ENCODE measurements at regions not wholly inside any gene's neighbourhood (a gene's known extent, or its start where the extent isn't known, plus 50 kb on each side); places are given as distances from the start of the nearest gene placed in this dataset.
A peak's percentile ranks its signal among the peaks of the same experiment; 100 is the strongest.
"Not testable (repeated sequence)": the region's sequence is repeated elsewhere in the genome, so short reads cannot be mapped to it uniquely, and the experiment has no call there.

- no peak for DNase-seq
Observed at GRCh38 chr12:59404109-59404650, 191.6 kb upstream of the SLC16A7 start.

GRCh38 chr12:59403259-59403932 lies 192.4 kb upstream of the SLC16A7 start:
- peak; percentile 59 for DNase-seq

GRCh38 chr12:59401862-59402261 lies 194.0 kb upstream of the SLC16A7 start:
- no peak for DNase-seq

DNA sequence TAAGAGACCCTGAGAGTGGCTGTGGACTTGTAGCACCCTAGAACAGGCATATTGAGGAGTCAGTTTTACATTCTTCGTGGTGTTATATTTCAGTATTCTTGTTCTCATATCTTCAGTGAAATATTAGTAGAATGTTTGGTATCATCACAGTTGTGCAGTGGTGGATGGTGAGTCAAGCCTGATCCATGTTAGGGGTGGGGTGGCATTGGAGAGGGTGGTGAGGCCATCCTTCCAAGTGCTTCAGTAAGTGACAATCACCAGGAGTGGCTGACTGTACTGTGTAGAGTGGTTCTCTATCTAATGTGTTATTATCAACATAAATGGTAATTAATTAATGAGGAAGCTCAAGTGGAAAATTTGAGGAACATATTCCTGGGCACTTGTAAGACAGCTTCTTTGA lies 197.7 kb upstream of the SLC16A7 start:
- no peak for DNase-seq

- DNase-seq: no peak
Observed at GRCh38 chr12:59396919-59397318, 198.9 kb upstream of the SLC16A7 start.

- DNase-seq: no peak
Observed at GRCh38 chr12:59396519-59396918, 199.3 kb upstream of the SLC16A7 start.

- DNase-seq: not testable (repeated sequence)
Observed at GRCh38 chr12:59395310-59395709, 200.5 kb upstream of the SLC16A7 start.

- DNase-seq: no peak
Observed at GRCh38 chr12:59393506-59393905, 202.3 kb upstream of the SLC16A7 start.

DNA sequence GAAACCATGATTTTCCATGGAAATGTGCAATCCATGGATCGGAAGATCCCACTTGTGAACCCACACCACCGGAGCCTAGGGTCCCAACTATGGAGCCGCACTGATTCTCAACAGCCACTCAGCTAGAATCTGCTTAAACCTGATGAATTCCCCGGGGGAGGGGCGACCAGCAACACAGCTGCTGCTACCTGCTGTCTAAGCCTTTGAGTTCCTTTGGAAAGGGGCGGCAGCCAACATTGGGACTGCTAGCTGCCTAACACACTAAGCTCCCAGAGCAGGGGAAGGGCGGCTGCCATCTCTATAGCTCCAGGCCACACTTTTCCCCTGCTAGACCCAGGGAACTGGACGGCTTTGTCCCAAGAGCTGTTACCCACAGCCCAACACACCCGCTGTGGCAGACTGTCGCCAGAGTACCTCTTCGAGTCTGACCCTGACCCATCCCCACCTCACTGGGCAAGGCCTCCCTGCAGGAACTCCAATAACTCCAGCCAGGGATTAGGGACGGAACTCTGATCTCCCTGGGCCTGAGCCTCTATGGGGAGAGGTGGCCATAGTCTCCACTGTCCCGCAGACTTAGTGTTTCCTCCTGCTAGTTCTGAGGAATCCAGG lies 205.8 kb upstream of the SLC16A7 start:
- DNase-seq: no peak

DNA sequence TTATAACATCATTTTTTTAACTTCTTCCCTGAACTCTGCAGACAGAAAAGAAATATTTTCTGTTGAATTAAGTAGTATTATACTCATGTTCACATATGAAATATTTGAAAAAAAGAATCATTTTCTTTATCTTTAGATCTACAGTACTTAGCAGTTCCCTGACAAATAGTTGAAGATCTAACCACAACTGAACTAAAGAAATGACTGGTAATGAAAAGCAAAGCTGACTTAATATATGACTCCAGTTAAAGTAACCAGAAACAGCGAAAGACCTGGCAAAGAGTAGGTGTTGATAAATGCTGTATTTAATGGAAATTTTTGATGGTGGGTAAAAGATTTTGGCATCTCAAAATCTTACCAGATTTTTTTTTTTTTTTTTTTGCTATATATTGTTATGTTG lies 207.1 kb upstream of the SLC16A7 start:
- no peak for DNase-seq

GRCh38 chr12:59388176-59388575 lies 207.7 kb upstream of the SLC16A7 start:
- DNase-seq: no peak

GRCh38 chr12:59386236-59386635 lies 209.6 kb upstream of the SLC16A7 start:
- no peak for DNase-seq

DNA sequence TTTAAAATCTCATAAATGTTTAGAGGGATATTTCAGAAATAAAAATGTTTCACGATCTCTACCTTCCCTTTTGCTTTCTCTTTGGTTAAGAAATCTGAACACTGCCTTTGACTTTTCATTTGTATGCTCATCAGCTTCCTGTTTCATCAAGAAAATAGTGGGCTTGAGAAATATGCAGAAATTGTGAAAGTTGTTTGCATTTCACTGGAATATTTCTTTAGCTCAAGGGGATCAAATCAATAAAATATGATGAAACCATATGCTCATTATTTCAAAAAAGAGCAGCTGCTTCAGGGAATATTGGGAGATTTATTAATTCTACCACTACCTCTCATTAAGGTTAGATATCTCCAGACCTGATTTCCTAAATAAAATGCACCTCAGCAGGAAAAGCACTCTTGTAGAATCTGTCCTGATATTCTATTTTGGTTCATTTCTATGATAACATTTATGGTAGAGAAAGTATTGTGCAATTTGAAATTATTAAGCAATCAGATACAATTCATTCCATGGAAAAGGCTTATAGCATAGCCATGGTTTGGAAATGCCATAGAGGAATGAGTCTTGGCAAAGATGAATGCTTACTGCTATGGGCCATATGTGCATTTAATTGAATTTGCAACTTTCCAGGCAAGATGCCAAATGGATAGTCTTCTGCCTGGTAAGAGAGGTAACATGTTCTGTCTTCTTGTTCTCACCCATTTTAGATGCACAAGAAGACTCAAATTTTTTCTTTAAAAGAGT lies 212.6 kb upstream of the SLC16A7 start:
- no peak for DNase-seq

DNA sequence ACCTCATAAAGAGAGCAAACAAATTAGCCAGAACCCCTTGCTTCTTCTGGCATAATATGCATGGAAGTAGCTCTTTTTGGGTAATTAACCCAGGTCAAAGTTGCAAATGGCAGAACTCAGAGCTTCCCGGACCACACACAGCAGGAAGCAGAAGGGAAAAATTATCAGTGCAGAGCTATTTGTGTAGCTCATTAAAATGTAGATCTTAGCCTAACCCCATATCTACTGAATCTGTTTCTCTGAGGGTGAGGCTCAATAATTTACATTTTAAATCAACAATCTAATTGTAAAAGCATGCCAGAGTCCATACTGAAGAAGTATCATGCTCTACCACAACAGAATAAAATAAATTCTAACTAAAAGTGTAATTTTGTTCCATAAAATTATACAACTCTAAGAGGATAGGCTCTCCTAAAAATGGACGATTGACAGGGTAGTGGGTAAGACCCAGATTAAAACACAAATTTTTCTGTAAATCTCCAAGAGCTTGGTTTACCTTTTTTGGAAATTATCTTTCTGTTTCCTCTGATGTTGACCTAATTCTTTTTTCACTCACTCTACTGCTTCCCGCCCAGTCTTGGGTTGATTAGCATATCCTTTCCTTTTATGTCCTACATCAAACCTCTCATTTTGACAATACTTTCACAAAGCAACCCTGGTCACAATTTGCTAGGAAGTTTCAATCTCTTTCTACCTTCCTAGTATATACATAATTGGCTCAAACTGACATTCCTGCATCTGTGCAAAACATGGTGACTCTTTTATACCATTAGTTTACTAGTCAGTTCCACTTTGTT lies 213.3 kb upstream of the SLC16A7 start:
- no peak for DNase-seq

- DNase-seq: no peak
Observed at GRCh38 chr12:59381106-59381505, 214.7 kb upstream of the SLC16A7 start.

- no peak for DNase-seq
Observed at GRCh38 chr12:59375633-59376032, 220.2 kb upstream of the SLC16A7 start.

GRCh38 chr12:59374783-59375182 lies 221.0 kb upstream of the SLC16A7 start:
- DNase-seq: no peak

- DNase-seq: no peak
Observed at GRCh38 chr12:59372956-59373355, 222.9 kb upstream of the SLC16A7 start.

GRCh38 chr12:59370933-59371332 lies 224.9 kb upstream of the SLC16A7 start:
- no peak for DNase-seq

DNA sequence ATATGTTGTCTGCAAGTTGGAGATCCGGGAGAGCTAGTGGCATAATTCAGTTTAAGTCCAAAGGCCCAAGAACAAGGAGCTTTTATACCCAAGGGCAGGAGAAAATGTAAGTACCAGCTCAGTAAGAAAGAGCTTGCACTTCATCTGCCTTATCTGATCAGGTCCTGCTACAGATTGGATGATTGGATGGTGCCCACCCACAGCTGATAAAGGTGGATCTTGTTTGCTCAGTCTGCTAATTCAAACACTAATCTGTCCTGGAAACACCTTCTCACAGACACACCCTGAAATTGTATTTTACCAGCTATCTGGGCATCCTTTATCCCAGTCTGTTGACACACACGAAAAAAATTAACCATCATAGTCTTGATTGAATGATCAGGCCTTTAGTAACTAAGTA lies 230.7 kb upstream of the SLC16A7 start:
- peak; percentile 28 for DNase-seq

- no peak for DNase-seq
Observed at GRCh38 chr12:59357811-59358210, 238.0 kb upstream of the SLC16A7 start.

GRCh38 chr12:59346248-59346647 lies 249.6 kb upstream of the SLC16A7 start:
- not testable (repeated sequence) for DNase-seq

GRCh38 chr12:59345406-59345805 lies 250.4 kb upstream of the SLC16A7 start:
- DNase-seq: no peak

All from COR-L47 (cell line).